Adrenal gland (tissue), 9 donors: ENCODE measurements at regions not wholly inside any gene's neighbourhood (a gene's known extent, or its start where the extent isn't known, plus 50 kb on each side); places are given as distances from the start of the nearest gene placed in this dataset.

Experiments
- DNase-seq, 7 donors: peaks; one replicate each; pipeline ENCODE4 v3.0.0-alpha.2; 2019 to 2020
- H3K27ac ChIP-seq, 5 donors: fragments of 200-600 bp; sonication (generic) in 4 of 5; 1 replicate in 3 of 5; 2 replicates in 2 of 5; pipeline versions ENCODE4 v1.5.1 to v1.8.0; 2016 to 2020; ENCODE audit warnings: mild to moderate bottlenecking in 1 of 5
- H3K27me3 ChIP-seq: fragments of 200-600 bp; 2 replicates; pipeline ENCODE4 v1.8.0; 2021
- H3K36me3 ChIP-seq, 2 donors: fragments of 200-600 bp; replicated peaks in 1 of 2; 1 replicate in 1 of 2; 2 replicates in 1 of 2; pipeline versions ENCODE4 v1.5.1 to v1.8.0; 2018 to 2022
- H3K4me1 ChIP-seq, 2 donors: fragments of 200-600 bp; replicated peaks in 1 of 2; 1 replicate in 1 of 2; 2 replicates in 1 of 2; pipeline versions ENCODE4 v1.5.1 to v1.8.0; 2018 to 2021
- H3K4me3 ChIP-seq, 4 donors: fragments of 200-600 bp; sonication (generic) in 3 of 4; one replicate each; pipeline ENCODE4 v1.5.1; 2016 to 2018
- H3K9me3 ChIP-seq, 3 donors: fragments of 200-600 bp; sonication (generic) in 1 of 3; replicated peaks in 1 of 3; 1 replicate in 2 of 3; 2 replicates in 1 of 3; pipeline versions ENCODE4 v1.5.1 to v1.8.0; 2016 to 2021
- CTCF ChIP-seq, 6 experiments: fragments of 450-650 bp in 4 of 6; fragments of 200-600 bp in 2 of 6; sonication (generic) in 1 of 6; IDR thresholded peaks; 1 replicate in 5 of 6; 2 replicates in 1 of 6; pipeline versions ENCODE4 v1.5.1 to v1.8.0; 2016 to 2021; ENCODE audit warnings: antibody characterized with exemption in 6 of 6, mild to moderate bottlenecking in 2 of 6, moderate library complexity in 1 of 6
- POLR2A ChIP-seq, 2 donors: fragments of 450-650 bp; IDR thresholded peaks; one replicate each; pipeline ENCODE4 v1.6.1; 2017; ENCODE audit warnings: antibody characterized with exemption in 2 of 2, mild to moderate bottlenecking in 2 of 2, moderate library complexity in 1 of 2
- WGBS, 4 donors: extraction: QIAGEN DNeasy Blood & Tissue Kit in 2 of 4; methylation state at CpG; one replicate each; pipeline versions ENCODE4 v1.1.5 to v1.1.7; 2013 to 2017; 5-methylcytosine and 5-hydroxymethylcytosine counted together
- intact Hi-C, 2 donors: fragments of 100-400 bp; cut with DNase I; formaldehyde crosslinking; loops; one replicate each; pipeline versions ENCODE4 v1.14.1 to v1.15.0; 2022 to 2023
- donor health status: healthy with polysubstance abuse.
- donor health status: Bipolar disorder and iron deficiency.
- donor health status: DM: yes; HTN: yes; CAD: no.
- donor health status: DM: no; HTN: no; CAD: no.
- donor health status: DM: no; HTN: no; CAD: no.

GRCh38 chr14:101186992-101187815 is 283.7 kb upstream of the RTL1 start:
- Histone ChIP-seq H3K27me3 (no peaks in the 10 kb centered on the region), H3K9me3 (no peaks in the 10 kb centered on the region), H3K4me3 (no peak overlapping the region), H3K36me3 (no peaks in the 10 kb centered on the region), H3K27ac (no peak overlapping the region), H3K4me1 (no peaks in the 10 kb centered on the region)
- intact Hi-C loops, result no loop called here
- TF ChIP-seq CTCF (IDR thresholded peaks at IDR 0.05) (no peak), POLR2A (IDR thresholded peaks at IDR 0.05) (no peak)
- 82 to 91% (median 88%) methylated on average over 13 to 14 of the region's 14 CpGs for WGBS, 4 donors
- peak in 2 of 7 donors; percentile 16 to 28 for DNase-seq

GRCh38 chr14:101187816-101188570 is 284.5 kb upstream of the RTL1 start:
- 79 to 91% (median 81%) methylated on average over 4 to 14 of the region's 14 CpGs for WGBS, 4 donors
- Histone ChIP-seq H3K27ac (no peak overlapping the region), H3K9me3 (no peaks in the 10 kb centered on the region), H3K4me1 (no peaks in the 10 kb centered on the region), H3K4me3 (no peak overlapping the region), H3K36me3 (no peaks in the 10 kb centered on the region), H3K27me3 (no peaks in the 10 kb centered on the region)
- intact Hi-C loops, result no loop called here
- TF ChIP-seq POLR2A (IDR thresholded peaks at IDR 0.05) (no peak), CTCF (IDR thresholded peaks at IDR 0.05) (no peak)
- DNase-seq, result peak in 1 of 7 donors; percentile 24

GRCh38 chr14:101188571-101188915 is 285.0 kb upstream of the RTL1 start:
- intact Hi-C loops, result no loop called here
- H3K27ac ChIP-seq, result no peak overlapping the region
- no peak for TF ChIP-seq CTCF (IDR thresholded peaks at IDR 0.05)
- TF ChIP-seq POLR2A (IDR thresholded peaks at IDR 0.05), result no peak
- no peaks in the 10 kb centered on the region for H3K36me3 ChIP-seq
- DNase-seq, result no peak
- 75 to 85% (median 83%) methylated on average over 7 of the region's 7 CpGs for WGBS, 4 donors
- H3K9me3 ChIP-seq, result no peaks in the 10 kb centered on the region
- no peak overlapping the region for H3K4me3 ChIP-seq
- no peaks in the 10 kb centered on the region for H3K4me1 ChIP-seq
- no peaks in the 10 kb centered on the region for H3K27me3 ChIP-seq

GRCh38 chr14:101189266-101189665 is 285.7 kb upstream of the RTL1 start:
- no peaks in the 10 kb centered on the region for H3K9me3 ChIP-seq
- no peak overlapping the region for H3K4me3 ChIP-seq
- intact Hi-C loops, result no loop called here
- TF ChIP-seq CTCF (IDR thresholded peaks at IDR 0.05), result no peak
- TF ChIP-seq POLR2A (IDR thresholded peaks at IDR 0.05), result no peak
- no peaks in the 10 kb centered on the region for H3K4me1 ChIP-seq
- no peaks in the 10 kb centered on the region for H3K27me3 ChIP-seq
- no peaks in the 10 kb centered on the region for H3K36me3 ChIP-seq
- H3K27ac ChIP-seq, result no peak overlapping the region
- DNase-seq, result no peak
- WGBS, 4 donors, result 62 to 66% (median 64%) methylated on average over 2 of the region's 2 CpGs
